HEK293 (cell line): ENCODE measurements at regions not wholly inside any gene's neighbourhood (a gene's known extent, or its start where the extent isn't known, plus 50 kb on each side); places are given as distances from the start of the nearest gene placed in this dataset.

ENCODE experiments used
- CTCF ChIA-PET: fragments of 350-600 bp; formaldehyde crosslinking; extraction: SDS; loops from one replicate; lab custom pipeline; 2021; ENCODE audit warnings: antibody characterized with exemption; lab: Yijun Ruan, JAX
- POLR2A ChIA-PET: fragments of 300-600 bp; formaldehyde crosslinking; extraction: SDS; loops from one replicate; lab custom pipeline; 2020; ENCODE audit warnings: antibody characterized with exemption, inconsistent platforms; lab: Yijun Ruan, JAX
- H3K27ac ChIP-seq: fragments of 200-500 bp; sonication (Bioruptor generic); 2 replicates; pipeline ENCODE4 v1.5.1; 2014; ENCODE audit warnings: low read depth, low read length, control low read depth, inconsistent platforms; ENCODE audit errors: extremely low read depth
- H3K36me3 ChIP-seq, 2 experiments: fragments of 200-500 bp in 1 of 2; sonication (Bioruptor generic) in 1 of 2; 1 replicate in 1 of 2; 2 replicates in 1 of 2; pipeline ENCODE4 v1.5.1; 2014 to 2017; ENCODE audit warnings: inconsistent platforms in 2 of 2, low read length in 2 of 2; ENCODE audit not compliant: control insufficient read depth in 2 of 2, insufficient read depth in 1 of 2
- H3K4me1 ChIP-seq: fragments of 200-500 bp; sonication (Bioruptor generic); 2 replicates; pipeline ENCODE4 v1.5.1; 2014; ENCODE audit warnings: mild to moderate bottlenecking, low read length, inconsistent platforms; ENCODE audit not compliant: control insufficient read depth, insufficient read depth
- H3K4me3 ChIP-seq: 2 replicates; pipeline ENCODE4 v1.5.1; 2011; ENCODE audit warnings: low read depth, mild to moderate bottlenecking, control low read depth, low read length, moderate library complexity
- H3K9me3 ChIP-seq: fragments of 200-500 bp; sonication (Bioruptor generic); 2 replicates; pipeline ENCODE4 v1.5.1; 2014; ENCODE audit warnings: low read depth, low read length, inconsistent platforms; ENCODE audit not compliant: control insufficient read depth, insufficient read depth
- GLIS1 ChIP-seq: fragments of 450-650 bp; formaldehyde crosslinking; IDR thresholded peaks from 2 replicates; pipeline ENCODE4 v1.5.1; 2016; ENCODE audit warnings: missing biosample characterization, missing genetic modification characterization
- ZBTB1 ChIP-seq: fragments of 450-650 bp; formaldehyde crosslinking; IDR thresholded peaks from 2 replicates; pipeline ENCODE4 v1.5.1; 2016; ENCODE audit warnings: missing biosample characterization, missing genetic modification characterization
- ZNF211 ChIP-seq: fragments of 450-650 bp; formaldehyde crosslinking; IDR thresholded peaks from 2 replicates; pipeline ENCODE4 v1.5.1; 2016; ENCODE audit warnings: low read depth, missing biosample characterization, missing genetic modification characterization
- ZNF324 ChIP-seq: fragments of 450-650 bp; formaldehyde crosslinking; IDR thresholded peaks from 2 replicates; pipeline ENCODE4 v1.5.1; 2016; ENCODE audit warnings: missing biosample characterization, missing genetic modification characterization
- ZNF514 ChIP-seq: fragments of 450-650 bp; formaldehyde crosslinking; IDR thresholded peaks from 2 replicates; pipeline ENCODE4 v1.5.1; 2016; ENCODE audit warnings: missing biosample characterization, missing genetic modification characterization
- ZNF548 ChIP-seq: fragments of 450-650 bp; formaldehyde crosslinking; IDR thresholded peaks from 2 replicates; pipeline ENCODE4 v1.5.1; 2016; ENCODE audit warnings: missing biosample characterization, missing genetic modification characterization
- ZNF626 ChIP-seq: fragments of 450-650 bp; sonication (Bioruptor Pico); formaldehyde crosslinking; IDR thresholded peaks from 2 replicates; pipeline ENCODE4 v1.5.1; 2018; ENCODE audit warnings: missing biosample characterization, missing genetic modification characterization, inconsistent platforms
- ZNF76 ChIP-seq: fragments of 450-650 bp; formaldehyde crosslinking; IDR thresholded peaks from 2 replicates; pipeline ENCODE4; 2016; ENCODE audit warnings: low read depth, missing biosample characterization, missing genetic modification characterization, borderline replicate concordance
- ZSCAN16 ChIP-seq: fragments of 450-650 bp; formaldehyde crosslinking; IDR thresholded peaks from 2 replicates; pipeline ENCODE4 v1.5.1; 2016; ENCODE audit warnings: missing biosample characterization, missing genetic modification characterization
- ZSCAN30 ChIP-seq: fragments of 450-650 bp; IDR thresholded peaks from 2 replicates; pipeline ENCODE4 v1.5.1; 2018; ENCODE audit warnings: missing biosample characterization, mild to moderate bottlenecking, missing genetic modification characterization, moderate library complexity
- TF ChIP-seq, protein P1 (sequence below): fragments of 450-650 bp; formaldehyde crosslinking; IDR thresholded peaks from 2 replicates; pipeline ENCODE4 v1.5.1; 2016; ENCODE audit warnings: missing biosample characterization, missing genetic modification characterization
- TF ChIP-seq, protein P2 (sequence below): fragments of 450-650 bp; formaldehyde crosslinking; IDR thresholded peaks from 2 replicates; pipeline ENCODE4 v1.5.1; 2016; ENCODE audit warnings: missing biosample characterization, missing genetic modification characterization, borderline replicate concordance
- TF ChIP-seq, protein P3 (sequence below): fragments of 450-650 bp; formaldehyde crosslinking; IDR thresholded peaks from 2 replicates; pipeline ENCODE4 v1.5.1; 2016; ENCODE audit warnings: missing biosample characterization, missing genetic modification characterization
- TF ChIP-seq, protein P4 (sequence below): fragments of 450-650 bp; formaldehyde crosslinking; IDR thresholded peaks from 2 replicates; pipeline ENCODE4 v1.5.1; 2016; ENCODE audit warnings: missing biosample characterization, missing genetic modification characterization
- TF ChIP-seq, protein P5 (sequence below): fragments of 450-650 bp; formaldehyde crosslinking; IDR thresholded peaks from 2 replicates; pipeline ENCODE4 v1.5.1; 2017; ENCODE audit warnings: missing biosample characterization, missing genetic modification characterization
- TF ChIP-seq, protein P6 (sequence below): fragments of 450-650 bp; formaldehyde crosslinking; IDR thresholded peaks from 2 replicates; pipeline ENCODE4 v1.5.1; 2016; ENCODE audit warnings: missing biosample characterization, missing genetic modification characterization

DNA sequence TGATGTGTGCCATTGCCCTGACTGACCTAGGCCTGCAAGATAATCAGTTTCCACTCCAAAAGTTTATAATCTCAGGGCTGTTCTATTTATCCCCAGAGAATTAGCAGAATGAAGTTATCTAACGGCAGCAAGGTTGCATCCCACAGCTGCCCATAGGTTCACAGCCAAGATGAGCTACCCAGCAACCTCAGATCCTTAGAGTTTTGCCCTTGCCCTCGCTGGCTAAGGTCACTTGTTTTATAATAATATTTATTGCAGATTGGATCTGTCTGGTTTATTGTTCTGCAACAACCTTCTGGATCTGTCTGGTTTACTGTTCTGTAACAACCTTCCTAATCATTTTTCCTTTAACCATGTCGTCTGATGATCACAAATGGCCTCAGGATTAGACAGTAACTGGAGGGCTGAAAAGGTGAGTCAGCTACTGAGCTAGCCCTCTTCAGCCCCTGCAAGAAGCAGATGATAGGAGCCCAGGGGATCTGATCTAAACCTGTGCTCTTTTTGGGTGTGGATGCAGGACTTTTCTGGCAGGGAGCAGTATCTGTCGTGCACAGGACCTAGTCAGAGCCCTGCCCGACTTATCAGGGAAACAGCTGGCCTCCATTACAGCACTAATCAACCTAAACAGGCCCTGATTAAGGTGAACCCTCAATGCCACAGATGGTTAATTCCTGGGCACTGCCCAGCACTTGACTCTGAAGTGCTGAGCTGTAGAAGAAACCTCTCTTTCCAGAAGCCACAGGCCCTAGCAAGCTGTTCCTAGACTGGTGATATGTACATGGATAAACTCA is 642.9 kb upstream of the KIRREL3 start:
- Histone ChIP-seq H3K9me3 (no peaks in the 10 kb centered on the region), H3K4me3 (no peak overlapping the region), H3K27ac (no peak overlapping the region), H3K36me3 (no peaks in the 10 kb centered on the region), H3K4me1 (no peaks in the 10 kb centered on the region)
- POLR2A ChIA-PET: no interaction called here
- TF ChIP-seq ZSCAN16 (tag by site-specific recombination): no peak
- no peak for TF ChIP-seq ZNF626 (tag by site-specific recombination)
- no peak for TF ChIP-seq ZSCAN30 (tag by site-specific recombination)
- TF ChIP-seq ZNF324 (tag by site-specific recombination): no peak
- no peak for TF ChIP-seq ZNF211 (tag by site-specific recombination)
- no peak for TF ChIP-seq ZBTB1
- TF ChIP-seq ZNF548 (tag by site-specific recombination): no peak
- CTCF ChIA-PET: interaction anchor here (1.0 kb wide), 1 partner anchor 200 kb away, joined by 3 read pairs; no protein-coding TSS in a partner anchor

DNA sequence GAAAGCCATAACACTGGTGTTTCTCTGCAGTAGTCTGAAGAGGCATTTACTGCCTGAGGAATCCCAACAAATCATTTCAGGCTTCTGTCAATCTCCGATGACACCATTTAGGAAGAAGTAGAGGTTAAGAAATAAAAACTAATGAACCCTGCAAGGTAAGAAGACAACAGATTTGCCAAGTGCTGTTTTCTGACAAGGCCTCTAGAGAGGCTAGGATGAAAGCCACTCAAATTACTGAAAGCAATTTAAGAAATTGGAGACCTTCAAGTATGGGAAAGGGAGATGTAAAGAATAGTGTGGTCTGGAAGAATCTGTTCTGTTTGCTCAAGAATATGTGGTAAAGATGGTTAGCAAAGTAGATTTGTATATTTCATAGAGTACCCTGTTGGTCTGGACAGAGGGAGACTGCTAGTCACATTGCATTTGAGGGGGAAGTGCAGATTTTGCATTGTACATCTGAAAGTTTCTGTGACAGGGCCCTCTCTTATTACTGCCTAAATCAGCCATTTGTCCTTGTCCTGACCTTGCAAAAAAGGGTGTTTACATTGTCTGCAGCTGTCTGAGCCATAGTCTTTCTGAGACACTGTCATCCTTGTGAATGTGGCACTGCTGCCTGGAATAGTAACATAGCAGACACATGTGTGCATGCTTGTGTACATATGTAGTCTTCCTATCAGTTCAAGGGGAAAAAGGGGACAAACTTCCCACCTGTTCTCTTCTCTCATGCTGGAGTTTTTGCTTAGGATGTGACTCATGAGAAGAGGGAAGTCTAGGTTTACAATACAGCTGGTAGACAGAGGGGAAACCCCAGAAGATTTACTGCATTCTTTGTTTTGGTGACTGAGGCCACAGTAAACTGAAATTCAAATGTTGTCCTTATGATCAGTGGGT is 640.2 kb upstream of the KIRREL3 start:
- CTCF ChIA-PET: no interaction called here
- no peak for TF ChIP-seq GLIS1 (tag by site-specific recombination)
- no peak for TF ChIP-seq ZNF514
- TF ChIP-seq, protein P1, sequence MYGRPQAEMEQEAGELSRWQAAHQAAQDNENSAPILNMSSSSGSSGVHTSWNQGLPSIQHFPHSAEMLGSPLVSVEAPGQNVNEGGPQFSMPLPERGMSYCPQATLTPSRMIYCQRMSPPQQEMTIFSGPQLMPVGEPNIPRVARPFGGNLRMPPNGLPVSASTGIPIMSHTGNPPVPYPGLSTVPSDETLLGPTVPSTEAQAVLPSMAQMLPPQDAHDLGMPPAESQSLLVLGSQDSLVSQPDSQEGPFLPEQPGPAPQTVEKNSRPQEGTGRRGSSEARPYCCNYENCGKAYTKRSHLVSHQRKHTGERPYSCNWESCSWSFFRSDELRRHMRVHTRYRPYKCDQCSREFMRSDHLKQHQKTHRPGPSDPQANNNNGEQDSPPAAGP (tag by site-specific recombination): no peak
- no peak for TF ChIP-seq ZNF76 (tag by site-specific recombination)
- TF ChIP-seq, protein P2, sequence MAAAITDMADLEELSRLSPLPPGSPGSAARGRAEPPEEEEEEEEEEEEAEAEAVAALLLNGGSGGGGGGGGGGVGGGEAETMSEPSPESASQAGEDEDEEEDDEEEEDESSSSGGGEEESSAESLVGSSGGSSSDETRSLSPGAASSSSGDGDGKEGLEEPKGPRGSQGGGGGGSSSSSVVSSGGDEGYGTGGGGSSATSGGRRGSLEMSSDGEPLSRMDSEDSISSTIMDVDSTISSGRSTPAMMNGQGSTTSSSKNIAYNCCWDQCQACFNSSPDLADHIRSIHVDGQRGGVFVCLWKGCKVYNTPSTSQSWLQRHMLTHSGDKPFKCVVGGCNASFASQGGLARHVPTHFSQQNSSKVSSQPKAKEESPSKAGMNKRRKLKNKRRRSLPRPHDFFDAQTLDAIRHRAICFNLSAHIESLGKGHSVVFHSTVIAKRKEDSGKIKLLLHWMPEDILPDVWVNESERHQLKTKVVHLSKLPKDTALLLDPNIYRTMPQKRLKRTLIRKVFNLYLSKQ (tag by site-specific recombination): no peak
- TF ChIP-seq, protein P3, sequence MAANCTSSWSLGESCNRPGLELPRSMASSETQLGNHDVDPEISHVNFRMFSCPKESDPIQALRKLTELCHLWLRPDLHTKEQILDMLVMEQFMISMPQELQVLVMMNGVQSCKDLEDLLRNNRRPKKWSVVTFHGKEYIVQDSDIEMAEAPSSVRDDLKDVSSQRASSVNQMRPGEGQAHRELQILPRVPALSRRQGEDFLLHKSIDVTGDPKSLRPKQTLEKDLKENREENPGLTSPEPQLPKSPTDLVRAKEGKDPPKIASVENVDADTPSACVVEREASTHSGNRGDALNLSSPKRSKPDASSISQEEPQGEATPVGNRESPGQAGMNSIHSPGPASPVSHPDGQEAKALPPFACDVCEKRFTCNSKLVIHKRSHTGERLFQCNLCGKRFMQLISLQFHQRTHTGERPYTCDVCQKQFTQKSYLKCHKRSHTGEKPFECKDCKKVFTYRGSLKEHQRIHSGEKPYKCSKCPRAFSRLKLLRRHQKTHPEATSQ (tag by site-specific recombination): no peak
- TF ChIP-seq, protein P4, sequence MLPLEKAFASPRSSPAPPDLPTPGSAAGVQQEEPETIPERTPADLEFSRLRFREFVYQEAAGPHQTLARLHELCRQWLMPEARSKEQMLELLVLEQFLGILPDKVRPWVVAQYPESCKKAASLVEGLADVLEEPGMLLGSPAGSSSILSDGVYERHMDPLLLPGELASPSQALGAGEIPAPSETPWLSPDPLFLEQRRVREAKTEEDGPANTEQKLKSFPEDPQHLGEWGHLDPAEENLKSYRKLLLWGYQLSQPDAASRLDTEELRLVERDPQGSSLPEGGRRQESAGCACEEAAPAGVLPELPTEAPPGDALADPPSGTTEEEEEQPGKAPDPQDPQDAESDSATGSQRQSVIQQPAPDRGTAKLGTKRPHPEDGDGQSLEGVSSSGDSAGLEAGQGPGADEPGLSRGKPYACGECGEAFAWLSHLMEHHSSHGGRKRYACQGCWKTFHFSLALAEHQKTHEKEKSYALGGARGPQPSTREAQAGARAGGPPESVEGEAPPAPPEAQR (tag by site-specific recombination): no peak
- TF ChIP-seq, protein P5, sequence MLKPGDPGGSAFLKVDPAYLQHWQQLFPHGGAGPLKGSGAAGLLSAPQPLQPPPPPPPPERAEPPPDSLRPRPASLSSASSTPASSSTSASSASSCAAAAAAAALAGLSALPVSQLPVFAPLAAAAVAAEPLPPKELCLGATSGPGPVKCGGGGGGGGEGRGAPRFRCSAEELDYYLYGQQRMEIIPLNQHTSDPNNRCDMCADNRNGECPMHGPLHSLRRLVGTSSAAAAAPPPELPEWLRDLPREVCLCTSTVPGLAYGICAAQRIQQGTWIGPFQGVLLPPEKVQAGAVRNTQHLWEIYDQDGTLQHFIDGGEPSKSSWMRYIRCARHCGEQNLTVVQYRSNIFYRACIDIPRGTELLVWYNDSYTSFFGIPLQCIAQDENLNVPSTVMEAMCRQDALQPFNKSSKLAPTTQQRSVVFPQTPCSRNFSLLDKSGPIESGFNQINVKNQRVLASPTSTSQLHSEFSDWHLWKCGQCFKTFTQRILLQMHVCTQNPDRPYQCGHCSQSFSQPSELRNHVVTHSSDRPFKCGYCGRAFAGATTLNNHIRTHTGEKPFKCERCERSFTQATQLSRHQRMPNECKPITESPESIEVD (tag by site-specific recombination): no peak
- TF ChIP-seq, protein P6, sequence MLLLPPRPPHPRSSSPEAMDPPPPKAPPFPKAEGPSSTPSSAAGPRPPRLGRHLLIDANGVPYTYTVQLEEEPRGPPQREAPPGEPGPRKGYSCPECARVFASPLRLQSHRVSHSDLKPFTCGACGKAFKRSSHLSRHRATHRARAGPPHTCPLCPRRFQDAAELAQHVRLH (tag by site-specific recombination): no peak
- Histone ChIP-seq H3K36me3 (no peaks in the 10 kb centered on the region), H3K9me3 (no peaks in the 10 kb centered on the region), H3K4me3 (no peak overlapping the region), H3K4me1 (no peaks in the 10 kb centered on the region), H3K27ac (no peak overlapping the region)
- POLR2A ChIA-PET: no interaction called here
